Ishikawa (cell line): ENCODE measurements at regions not wholly inside any gene's neighbourhood (a gene's known extent, or its start where the extent isn't known, plus 50 kb on each side); places are given as distances from the start of the nearest gene placed in this dataset.

Source experiments
- EP300 ChIP-seq: IDR thresholded peaks from 2 replicates; pipeline ENCODE4 v1.6.1; 2012; ENCODE audit warnings: borderline replicate concordance
- RAD21 ChIP-seq: IDR thresholded peaks from 2 replicates; pipeline ENCODE4 v1.6.1; 2012; ENCODE audit warnings: low read depth
- TAF1 ChIP-seq: IDR thresholded peaks from 2 replicates; pipeline ENCODE4 v1.6.1; 2012; ENCODE audit warnings: low read depth, mild to moderate bottlenecking
- YY1 ChIP-seq: IDR thresholded peaks from 2 replicates; pipeline ENCODE4 v1.6.1; 2012; ENCODE audit warnings: low read depth

GRCh38 chr12:74801625-74802024, 264.0 kb downstream of the ATXN7L3B start:
- no peak for TF ChIP-seq EP300
- TF ChIP-seq TAF1, result no peak
- TF ChIP-seq YY1, result no peak
- TF ChIP-seq RAD21, result no peak
